ENCODE measurements at regions not wholly inside any gene's neighbourhood (a gene's known extent, or its start where the extent isn't known, plus 50 kb on each side); places are given as distances from the start of the nearest gene placed in this dataset.
"Not testable (repeated sequence)": the region's sequence is repeated elsewhere in the genome, so short reads cannot be mapped to it uniquely, and the experiment has no call there.

- no peak for DNase-seq (ENCODE audit: low spot score)
These were observed 96.7 kb upstream of the GADD45A start for GRCh38 chr1:67588178-67588855.

- no peak for DNase-seq (ENCODE audit: low spot score)
These were observed 95.3 kb upstream of the GADD45A start for GRCh38 chr1:67589519-67590233.

- DNase-seq (ENCODE audit: low spot score), result no peak
These were observed 94.7 kb upstream of the GADD45A start for GRCh38 chr1:67590329-67590728.

GRCh38 chr1:67594764-67595163 is 90.2 kb upstream of the GADD45A start:
- DNase-seq (ENCODE audit: low spot score), result no peak

- DNase-seq (ENCODE audit: low spot score), result no peak
These were observed 88.3 kb upstream of the GADD45A start for GRCh38 chr1:67596674-67597073.

GRCh38 chr1:67597336-67597735 is 87.7 kb upstream of the GADD45A start:
- DNase-seq (ENCODE audit: low spot score), result no peak

- DNase-seq (ENCODE audit: low spot score), result no peak
These were observed 85.9 kb upstream of the GADD45A start for GRCh38 chr1:67599085-67599484.

GRCh38 chr1:67601539-67601938 is 83.5 kb upstream of the GADD45A start:
- no peak for DNase-seq (ENCODE audit: low spot score)

GRCh38 chr1:67601955-67602354 is 83.0 kb upstream of the GADD45A start:
- DNase-seq (ENCODE audit: low spot score), result no peak

GRCh38 chr1:67604778-67605177 is 80.2 kb upstream of the GADD45A start:
- no peak for DNase-seq (ENCODE audit: low spot score)

GRCh38 chr1:67605209-67605780 is 79.7 kb upstream of the GADD45A start:
- DNase-seq (ENCODE audit: low spot score), result no peak

GRCh38 chr1:67607286-67607685 is 77.7 kb upstream of the GADD45A start:
- no peak for DNase-seq (ENCODE audit: low spot score)

- DNase-seq (ENCODE audit: low spot score), result no peak
These were observed 77.3 kb upstream of the GADD45A start for GRCh38 chr1:67607699-67608098.

- peak; percentile 53 for DNase-seq (ENCODE audit: low spot score)
These were observed 76.1 kb upstream of the GADD45A start for GRCh38 chr1:67608661-67609576.

- DNase-seq (ENCODE audit: low spot score), result peak; percentile 68
These were observed 75.2 kb upstream of the GADD45A start for GRCh38 chr1:67609577-67610341.

GRCh38 chr1:67610450-67610849 is 74.6 kb upstream of the GADD45A start:
- DNase-seq (ENCODE audit: low spot score), result peak; percentile 75

GRCh38 chr1:67611846-67612245 is 73.2 kb upstream of the GADD45A start:
- DNase-seq (ENCODE audit: low spot score), result no peak

GRCh38 chr1:67612788-67613241 is 72.2 kb upstream of the GADD45A start:
- no peak for DNase-seq (ENCODE audit: low spot score)

- not testable (repeated sequence) for DNase-seq (ENCODE audit: low spot score)
These were observed 71.5 kb upstream of the GADD45A start for GRCh38 chr1:67613479-67613878.

- no peak for DNase-seq (ENCODE audit: low spot score)
These were observed 70.5 kb upstream of the GADD45A start for GRCh38 chr1:67614511-67614934.

- DNase-seq (ENCODE audit: low spot score), result no peak
These were observed 69.1 kb upstream of the GADD45A start for GRCh38 chr1:67615886-67616285.

Data from kidney tubule cell (primary cell).